ENCODE measurements at regions not wholly inside any gene's neighbourhood (a gene's known extent, or its start where the extent isn't known, plus 50 kb on each side); places are given as distances from the start of the nearest gene placed in this dataset.
"Not testable (repeated sequence)": the region's sequence is repeated elsewhere in the genome, so short reads cannot be mapped to it uniquely, and the experiment has no call there.

GRCh38 chr10:36764823-36765222, 360.6 kb upstream of the ANKRD30A start:
- H3K36me3 ChIP-seq (ENCODE audit: control insufficient read depth in 1 of 2, insufficient read depth in 2 of 2, low read length in 2 of 2): no peaks in the 10 kb centered on the region
- H3K9me3 ChIP-seq (ENCODE audit: control insufficient read depth in 1 of 2, low read length in 2 of 2): no peaks in the 10 kb centered on the region
- H3K27me3 ChIP-seq (ENCODE audit: low read depth, low read length): no peaks in the 10 kb centered on the region
- H3K4me1 ChIP-seq (ENCODE audit: control insufficient read depth in 1 of 2, insufficient read depth in 2 of 2, low read length in 2 of 2): peaks cover 0 to 4% of the 10 kb centered on the region in 2 donors
- H3K4me3 ChIP-seq (ENCODE audit: low read depth in 1 of 2, low read length in 2 of 2): no peak overlapping the region
- H3K27ac ChIP-seq (ENCODE audit: low read length): no peak overlapping the region

- H3K27me3 ChIP-seq (ENCODE audit: low read depth, low read length): no peaks in the 10 kb centered on the region
- peaks cover 0 to 4% of the 10 kb centered on the region in 2 donors for H3K4me1 ChIP-seq (ENCODE audit: control insufficient read depth in 1 of 2, insufficient read depth in 2 of 2, low read length in 2 of 2)
- H3K36me3 ChIP-seq (ENCODE audit: control insufficient read depth in 1 of 2, insufficient read depth in 2 of 2, low read length in 2 of 2): no peaks in the 10 kb centered on the region
- H3K27ac ChIP-seq (ENCODE audit: low read length): no peak overlapping the region
- no peaks in the 10 kb centered on the region for H3K9me3 ChIP-seq (ENCODE audit: control insufficient read depth in 1 of 2, low read length in 2 of 2)
- no peak overlapping the region for H3K4me3 ChIP-seq (ENCODE audit: low read depth in 1 of 2, low read length in 2 of 2)
Measured at GRCh38 chr10:36761121-36761520, 364.3 kb upstream of the ANKRD30A start.

GRCh38 chr10:36759141-36759805, 366.1 kb upstream of the ANKRD30A start:
- no peak overlapping the region for H3K27ac ChIP-seq (ENCODE audit: low read length)
- no peak overlapping the region for H3K4me3 ChIP-seq (ENCODE audit: low read depth in 1 of 2, low read length in 2 of 2)
- H3K27me3 ChIP-seq (ENCODE audit: low read depth, low read length): no peaks in the 10 kb centered on the region
- no peaks in the 10 kb centered on the region for H3K36me3 ChIP-seq (ENCODE audit: control insufficient read depth in 1 of 2, insufficient read depth in 2 of 2, low read length in 2 of 2)
- H3K4me1 ChIP-seq (ENCODE audit: control insufficient read depth in 1 of 2, insufficient read depth in 2 of 2, low read length in 2 of 2): no peaks in the 10 kb centered on the region
- H3K9me3 ChIP-seq (ENCODE audit: control insufficient read depth in 1 of 2, low read length in 2 of 2): no peaks in the 10 kb centered on the region

GRCh38 chr10:36748128-36748871, 377.1 kb upstream of the ANKRD30A start:
- no peaks in the 10 kb centered on the region for H3K36me3 ChIP-seq (ENCODE audit: control insufficient read depth in 1 of 2, insufficient read depth in 2 of 2, low read length in 2 of 2)
- H3K4me3 ChIP-seq (ENCODE audit: low read depth in 1 of 2, low read length in 2 of 2): no peak overlapping the region
- H3K9me3 ChIP-seq (ENCODE audit: control insufficient read depth in 1 of 2, low read length in 2 of 2): peaks cover 0 to 6% of the 10 kb centered on the region in 2 donors
- no peaks in the 10 kb centered on the region for H3K4me1 ChIP-seq (ENCODE audit: control insufficient read depth in 1 of 2, insufficient read depth in 2 of 2, low read length in 2 of 2)
- no peaks in the 10 kb centered on the region for H3K27me3 ChIP-seq (ENCODE audit: low read depth, low read length)
- H3K27ac ChIP-seq (ENCODE audit: low read length): no peak overlapping the region

GRCh38 chr10:36739884-36740445, 385.4 kb upstream of the ANKRD30A start:
- Histone ChIP-seq H3K4me3 (ENCODE audit: low read depth in 1 of 2, low read length in 2 of 2) (no peak overlapping the region), H3K36me3 (ENCODE audit: control insufficient read depth in 1 of 2, insufficient read depth in 2 of 2, low read length in 2 of 2) (no peaks in the 10 kb centered on the region)

GRCh38 chr10:36738738-36739431, 386.5 kb upstream of the ANKRD30A start:
- Histone ChIP-seq H3K9me3 (ENCODE audit: control insufficient read depth in 1 of 2, low read length in 2 of 2) (no peaks in the 10 kb centered on the region), H3K4me3 (ENCODE audit: low read depth in 1 of 2, low read length in 2 of 2) (no peak overlapping the region), H3K36me3 (ENCODE audit: control insufficient read depth in 1 of 2, insufficient read depth in 2 of 2, low read length in 2 of 2) (no peaks in the 10 kb centered on the region), H3K4me1 (ENCODE audit: control insufficient read depth in 1 of 2, insufficient read depth in 2 of 2, low read length in 2 of 2) (no peaks in the 10 kb centered on the region), H3K27me3 (ENCODE audit: low read depth, low read length) (no peaks in the 10 kb centered on the region), H3K27ac (ENCODE audit: low read length) (no peak overlapping the region)

More at GRCh38 chr10:36739884-36740445, 385.4 kb upstream of the ANKRD30A start:
- Histone ChIP-seq H3K27ac (ENCODE audit: low read length) (no peak overlapping the region), H3K4me1 (ENCODE audit: control insufficient read depth in 1 of 2, insufficient read depth in 2 of 2, low read length in 2 of 2) (no peaks in the 10 kb centered on the region), H3K9me3 (ENCODE audit: control insufficient read depth in 1 of 2, low read length in 2 of 2) (no peaks in the 10 kb centered on the region), H3K27me3 (ENCODE audit: low read depth, low read length) (no peaks in the 10 kb centered on the region)

- H3K4me3 ChIP-seq (ENCODE audit: low read depth in 1 of 2, low read length in 2 of 2): no peak overlapping the region
- no peaks in the 10 kb centered on the region for H3K36me3 ChIP-seq (ENCODE audit: control insufficient read depth in 1 of 2, insufficient read depth in 2 of 2, low read length in 2 of 2)
- no peaks in the 10 kb centered on the region for H3K27me3 ChIP-seq (ENCODE audit: low read depth, low read length)
- no peaks in the 10 kb centered on the region for H3K9me3 ChIP-seq (ENCODE audit: control insufficient read depth in 1 of 2, low read length in 2 of 2)
- no peak overlapping the region for H3K27ac ChIP-seq (ENCODE audit: low read length)
- no peaks in the 10 kb centered on the region for H3K4me1 ChIP-seq (ENCODE audit: control insufficient read depth in 1 of 2, insufficient read depth in 2 of 2, low read length in 2 of 2)
Measured at GRCh38 chr10:36736311-36736710, 389.1 kb upstream of the ANKRD30A start.

- H3K9me3 ChIP-seq (ENCODE audit: control insufficient read depth in 1 of 2, low read length in 2 of 2); H3K4me1 ChIP-seq (ENCODE audit: control insufficient read depth in 1 of 2, insufficient read depth in 2 of 2, low read length in 2 of 2); H3K36me3 ChIP-seq (ENCODE audit: control insufficient read depth in 1 of 2, insufficient read depth in 2 of 2, low read length in 2 of 2); H3K27ac ChIP-seq (ENCODE audit: low read length); H3K27me3 ChIP-seq (ENCODE audit: low read depth, low read length); H3K4me3 ChIP-seq (ENCODE audit: low read depth in 1 of 2, low read length in 2 of 2): not testable (repeated sequence)
Measured at GRCh38 chr10:36734590-36734989, 390.8 kb upstream of the ANKRD30A start.

GRCh38 chr10:36730316-36730715, 395.1 kb upstream of the ANKRD30A start:
- Histone ChIP-seq H3K4me3 (ENCODE audit: low read depth in 1 of 2, low read length in 2 of 2) (no peak overlapping the region), H3K27ac (ENCODE audit: low read length) (no peak overlapping the region), H3K4me1 (ENCODE audit: control insufficient read depth in 1 of 2, insufficient read depth in 2 of 2, low read length in 2 of 2) (no peaks in the 10 kb centered on the region), H3K27me3 (ENCODE audit: low read depth, low read length) (no peaks in the 10 kb centered on the region), H3K36me3 (ENCODE audit: control insufficient read depth in 1 of 2, insufficient read depth in 2 of 2, low read length in 2 of 2) (no peaks in the 10 kb centered on the region), H3K9me3 (ENCODE audit: control insufficient read depth in 1 of 2, low read length in 2 of 2) (no peaks in the 10 kb centered on the region)

GRCh38 chr10:36728626-36729025, 396.8 kb upstream of the ANKRD30A start:
- Histone ChIP-seq H3K4me3 (ENCODE audit: low read depth in 1 of 2, low read length in 2 of 2) (no peak overlapping the region), H3K4me1 (ENCODE audit: control insufficient read depth in 1 of 2, insufficient read depth in 2 of 2, low read length in 2 of 2) (no peaks in the 10 kb centered on the region), H3K36me3 (ENCODE audit: control insufficient read depth in 1 of 2, insufficient read depth in 2 of 2, low read length in 2 of 2) (no peaks in the 10 kb centered on the region), H3K27ac (ENCODE audit: low read length) (no peak overlapping the region), H3K9me3 (ENCODE audit: control insufficient read depth in 1 of 2, low read length in 2 of 2) (no peaks in the 10 kb centered on the region), H3K27me3 (ENCODE audit: low read depth, low read length) (no peaks in the 10 kb centered on the region)

Data from muscle layer of duodenum (tissue), 2 donors.